SU-DHL-6 (cell line): ENCODE measurements at regions not wholly inside any gene's neighbourhood (a gene's known extent, or its start where the extent isn't known, plus 50 kb on each side); places are given as distances from the start of the nearest gene placed in this dataset.

Experiments used
- CTCF ChIP-seq: fragments of 200-600 bp; sonication (generic); IDR thresholded peaks from one replicate; pipeline ENCODE4 v1.5.1; 2017; ENCODE audit warnings: antibody characterized with exemption, mild to moderate bottlenecking, low read length, moderate library complexity; ENCODE audit not compliant: insufficient read depth, poor library complexity, severe bottlenecking
- EZH2phosphoT487 ChIP-seq: fragments of 200-600 bp; sonication (generic), shearing (Covaris generic); conservative IDR thresholded peaks from 2 replicates; pipeline ENCODE4 v1.6.1; 2018; ENCODE audit warnings: mild to moderate bottlenecking, antibody characterized with exemption, low read length, moderate library complexity, mixed read lengths

- no peak for TF ChIP-seq CTCF
- no peak for TF ChIP-seq EZH2phosphoT487
Measured at GRCh38 chr16:49012961-49013726, 268.5 kb downstream of the CBLN1 start.
